HG03045 (cell line): ENCODE measurements at regions not wholly inside any gene's neighbourhood (a gene's known extent, or its start where the extent isn't known, plus 50 kb on each side); places are given as distances from the start of the nearest gene placed in this dataset.
"Not testable (repeated sequence)": the region's sequence is repeated elsewhere in the genome, so short reads cannot be mapped to it uniquely, and the experiment has no call there.

Experiments used
- ATAC-seq: cut with Tn5 transposase; IDR thresholded peaks from one replicate; pipeline ENCODE4 v1.9.1; 2021; ENCODE audit warnings: mild to moderate bottlenecking, moderate library complexity; ENCODE audit not compliant: unreplicated experiment

- ATAC-seq, result no peak
These were observed 121.1 kb upstream of the FN1 start for GRCh38 chr2:215556979-215557378.

GRCh38 chr2:215554689-215555498 is 119.0 kb upstream of the FN1 start:
- ATAC-seq, result no peak

- no peak for ATAC-seq
These were observed 118.1 kb upstream of the FN1 start for GRCh38 chr2:215553946-215554345.

- ATAC-seq, result no peak
These were observed 116.3 kb upstream of the FN1 start for GRCh38 chr2:215552144-215552580.

- no peak for ATAC-seq
These were observed 114.5 kb upstream of the FN1 start for GRCh38 chr2:215550331-215550730.

- ATAC-seq, result no peak
These were observed 112.8 kb upstream of the FN1 start for GRCh38 chr2:215548714-215549113.

- no peak for ATAC-seq
These were observed 106.8 kb upstream of the FN1 start for GRCh38 chr2:215542690-215543089.

GRCh38 chr2:215540658-215541057 is 104.8 kb upstream of the FN1 start:
- ATAC-seq, result no peak

GRCh38 chr2:215537611-215538010 is 101.7 kb upstream of the FN1 start:
- no peak for ATAC-seq

- no peak for ATAC-seq
These were observed 100.6 kb upstream of the FN1 start for GRCh38 chr2:215536510-215536909.

GRCh38 chr2:215535741-215536140 is 99.9 kb upstream of the FN1 start:
- ATAC-seq, result no peak

GRCh38 chr2:215535125-215535668 is 99.3 kb upstream of the FN1 start:
- ATAC-seq, result no peak

- ATAC-seq, result not testable (repeated sequence)
These were observed 97.8 kb upstream of the FN1 start for GRCh38 chr2:215533716-215534115.

- ATAC-seq, result no peak
These were observed 97.0 kb upstream of the FN1 start for GRCh38 chr2:215532844-215533243.

GRCh38 chr2:215531284-215531683 is 95.4 kb upstream of the FN1 start:
- no peak for ATAC-seq

- ATAC-seq, result no peak
These were observed 94.5 kb upstream of the FN1 start for GRCh38 chr2:215530191-215530968.

GRCh38 chr2:215529271-215529670 is 93.4 kb upstream of the FN1 start:
- ATAC-seq, result no peak

GRCh38 chr2:215528555-215528954 is 92.7 kb upstream of the FN1 start:
- ATAC-seq, result no peak

GRCh38 chr2:215527736-215528135 is 91.9 kb upstream of the FN1 start:
- ATAC-seq, result no peak

- ATAC-seq, result no peak
These were observed 90.5 kb upstream of the FN1 start for GRCh38 chr2:215526341-215526740.

GRCh38 chr2:215522237-215522636 is 86.4 kb upstream of the FN1 start:
- ATAC-seq, result no peak

GRCh38 chr2:215521031-215521430 is 85.2 kb upstream of the FN1 start:
- ATAC-seq, result no peak
